ENCODE measurements at regions not wholly inside any gene's neighbourhood (a gene's known extent, or its start where the extent isn't known, plus 50 kb on each side); places are given as distances from the start of the nearest gene placed in this dataset.
A peak's percentile ranks its signal among the peaks of the same experiment; 100 is the strongest.

- no peak for DNase-seq (ENCODE audit: low read depth in 3 of 3, low spot score in 2 of 3)
These were observed 131.3 kb upstream of the ABCA1 start for GRCh38 chr9:105059252-105059651.

GRCh38 chr9:105062222-105062855 lies 134.4 kb upstream of the ABCA1 start:
- DNase-seq (ENCODE audit: low read depth in 3 of 3, low spot score in 2 of 3): no peak

GRCh38 chr9:105064248-105065097 lies 136.5 kb upstream of the ABCA1 start:
- DNase-seq (ENCODE audit: low read depth in 3 of 3, low spot score in 2 of 3): peak; percentile 43 to 56 (median 54)

GRCh38 chr9:105065098-105066088 lies 137.4 kb upstream of the ABCA1 start:
- DNase-seq (ENCODE audit: low read depth in 3 of 3, low spot score in 2 of 3): no peak

- no peak for DNase-seq (ENCODE audit: low read depth in 3 of 3, low spot score in 2 of 3)
These were observed 138.4 kb upstream of the ABCA1 start for GRCh38 chr9:105066275-105066865.

DNA sequence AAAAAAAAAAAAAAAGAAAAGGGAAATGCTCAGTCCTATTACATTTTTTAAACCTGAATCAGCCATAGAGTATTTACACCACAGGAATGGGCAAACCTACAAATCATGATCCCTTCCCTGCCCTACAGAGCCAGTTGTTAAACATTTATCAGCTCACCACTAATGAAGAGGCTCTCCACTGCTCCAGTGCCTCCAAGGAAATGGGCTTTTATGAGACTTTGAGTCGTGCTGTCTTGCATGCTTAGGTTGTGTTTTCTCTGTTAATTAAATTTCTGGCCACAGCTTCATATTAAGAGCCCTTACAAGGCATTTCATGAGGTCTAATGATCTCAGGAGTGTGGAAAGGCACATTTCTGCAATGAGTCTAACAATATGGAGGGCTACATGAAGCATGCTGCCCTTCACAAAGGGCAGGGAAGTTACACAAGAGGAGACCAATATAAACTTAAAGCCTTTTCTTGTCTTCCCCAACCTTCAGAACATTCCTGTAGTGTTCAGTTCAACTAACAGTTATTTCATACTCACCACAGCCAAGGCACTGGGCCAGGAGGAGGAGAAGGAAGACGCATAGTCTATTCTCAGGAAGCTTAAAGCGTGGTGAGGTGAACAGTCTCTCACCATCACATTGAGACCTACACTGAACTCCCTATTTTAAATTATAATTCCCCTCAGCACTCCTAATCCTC lies 140.1 kb upstream of the ABCA1 start:
- DNase-seq (ENCODE audit: low read depth in 3 of 3, low spot score in 2 of 3): no peak

- DNase-seq (ENCODE audit: low read depth in 3 of 3, low spot score in 2 of 3): no peak
These were observed 141.3 kb upstream of the ABCA1 start for GRCh38 chr9:105069285-105069684.

- DNase-seq (ENCODE audit: low read depth in 3 of 3, low spot score in 2 of 3): no peak
These were observed 141.7 kb upstream of the ABCA1 start for GRCh38 chr9:105069696-105070095.

- DNase-seq (ENCODE audit: low read depth in 3 of 3, low spot score in 2 of 3): no peak
These were observed 142.2 kb upstream of the ABCA1 start for GRCh38 chr9:105070176-105070575.

GRCh38 chr9:105072476-105072875 lies 144.5 kb upstream of the ABCA1 start:
- DNase-seq (ENCODE audit: low read depth in 3 of 3, low spot score in 2 of 3): no peak

- DNase-seq (ENCODE audit: low read depth in 3 of 3, low spot score in 2 of 3): no peak
These were observed 145.2 kb upstream of the ABCA1 start for GRCh38 chr9:105073147-105073546.

DNA sequence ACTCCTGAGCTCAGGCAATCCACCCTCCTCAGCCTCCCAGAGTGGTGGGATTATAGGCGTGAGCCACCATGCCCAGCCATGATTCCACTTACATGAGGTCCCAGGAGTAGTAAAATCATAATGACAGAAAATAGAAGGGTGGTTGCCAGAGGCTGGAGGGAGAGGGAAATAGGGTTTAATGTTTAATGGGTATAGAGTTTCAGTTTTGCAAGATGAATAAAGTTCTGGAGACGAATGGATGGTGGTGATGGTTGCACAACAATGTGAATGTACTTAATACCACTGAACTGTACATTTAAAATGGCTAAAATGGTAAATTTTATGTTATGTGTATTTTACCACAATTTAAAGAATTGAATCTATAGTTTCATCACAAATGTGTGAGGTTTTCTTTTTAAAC lies 146.5 kb upstream of the ABCA1 start:
- no peak for DNase-seq (ENCODE audit: low read depth in 3 of 3, low spot score in 2 of 3)

DNA sequence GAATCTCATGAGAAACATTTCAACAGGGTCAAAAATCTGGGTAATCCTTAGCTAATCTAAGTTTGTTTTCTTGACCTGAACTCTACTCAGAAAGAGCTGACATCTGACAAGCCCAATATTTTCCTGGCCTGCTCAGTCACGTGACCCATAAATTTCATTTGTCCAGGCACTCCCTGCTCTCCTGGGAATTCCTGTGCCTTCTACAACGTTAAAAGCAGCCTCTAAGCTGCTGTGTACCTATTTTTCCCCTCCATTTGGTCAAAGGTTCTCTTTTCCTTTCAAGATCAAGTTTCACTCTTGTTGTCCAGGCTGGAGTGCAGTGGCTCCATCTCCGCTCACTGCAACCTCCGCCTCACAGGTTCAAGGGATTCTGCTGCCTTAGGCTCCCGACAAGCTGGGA lies 148.8 kb upstream of the ABCA1 start:
- DNase-seq (ENCODE audit: low read depth in 3 of 3, low spot score in 2 of 3): no peak

DNA sequence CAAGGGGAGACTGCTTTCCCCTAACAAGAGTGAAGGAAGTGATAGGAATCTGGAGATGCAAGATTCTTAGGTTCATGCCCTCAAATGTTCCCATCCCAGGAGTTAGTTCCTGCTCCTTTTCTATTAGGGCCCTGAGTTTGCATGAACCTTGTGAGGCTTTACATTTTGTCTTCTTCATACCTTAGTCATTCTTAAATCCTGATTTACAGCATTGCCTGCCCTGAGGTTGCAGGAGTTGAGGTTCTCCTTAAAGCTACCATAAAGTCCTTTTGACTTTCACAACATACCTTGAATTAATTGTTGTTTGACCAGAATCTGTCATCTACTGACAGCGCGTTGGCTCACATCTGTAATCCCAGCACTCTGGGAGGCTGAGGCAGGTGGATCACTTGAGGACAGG lies 151.5 kb upstream of the ABCA1 start:
- DNase-seq (ENCODE audit: low read depth in 3 of 3, low spot score in 2 of 3): no peak

DNA sequence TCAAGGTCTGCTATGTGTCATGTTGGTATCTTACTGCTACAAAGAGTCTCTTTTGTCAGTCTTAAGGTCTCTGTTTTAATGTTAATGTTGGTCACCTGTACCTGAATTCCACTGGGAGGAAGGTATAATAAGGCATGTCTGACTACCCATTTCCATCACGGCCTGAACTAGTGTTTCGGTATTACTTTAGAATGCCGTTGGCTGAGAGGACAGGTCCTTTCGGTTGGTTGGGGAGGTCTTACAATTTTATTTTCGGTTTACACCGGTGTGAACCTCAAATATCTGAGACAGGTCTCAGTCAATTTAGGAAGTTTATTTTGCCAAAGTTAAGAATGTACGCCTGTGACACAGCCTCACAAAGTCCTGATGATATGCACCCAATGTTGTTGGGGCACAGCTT lies 154.9 kb upstream of the ABCA1 start:
- DNase-seq (ENCODE audit: low read depth in 3 of 3, low spot score in 2 of 3): no peak

GRCh38 chr9:105083256-105083655 lies 155.3 kb upstream of the ABCA1 start:
- DNase-seq (ENCODE audit: low read depth in 3 of 3, low spot score in 2 of 3): no peak

- DNase-seq (ENCODE audit: low read depth in 3 of 3, low spot score in 2 of 3): no peak
These were observed 156.2 kb upstream of the SLC44A1 start for GRCh38 chr9:105087910-105088898.

GRCh38 chr9:105089874-105090273 lies 154.6 kb upstream of the SLC44A1 start:
- DNase-seq (ENCODE audit: low read depth in 3 of 3, low spot score in 2 of 3): no peak
